A673 (cell line): ENCODE measurements at regions not wholly inside any gene's neighbourhood (a gene's known extent, or its start where the extent isn't known, plus 50 kb on each side); places are given as distances from the start of the nearest gene placed in this dataset.
"Not testable (repeated sequence)": the region's sequence is repeated elsewhere in the genome, so short reads cannot be mapped to it uniquely, and the experiment has no call there.

Experiments used
- BruUV-seq: library from RNA; stranded (reverse); fragments of 400-500 nt; replicated peaks from 2 replicates; lab custom pipeline; 2021; lab: Mats Ljungman, UMichigan
- CTCF ChIA-PET: fragments of 300-600 bp; sonication (Branson Sonifier 250); formaldehyde crosslinking; loops from one replicate; lab custom pipeline; 2022; ENCODE audit warnings: antibody characterized with exemption; lab: Charles Lee
- POLR2A ChIA-PET: fragments of 300-600 bp; sonication (Branson Sonifier 250); formaldehyde crosslinking; loops from one replicate; lab custom pipeline; 2022; ENCODE audit warnings: antibody characterized with exemption; ENCODE audit not compliant: low non-redundant PET; lab: Charles Lee
- DNase-seq: peaks from one replicate; pipeline ENCODE4 v3.0.0-alpha.2; 2015; ENCODE audit warnings: low spot score
- H3K27ac ChIP-seq: fragments of 200-600 bp; sonication (generic); 2 replicates; pipeline ENCODE4 v1.5.1; 2016; ENCODE audit warnings: mixed run types, low read depth, mild to moderate bottlenecking, mixed read lengths, antibody characterized with exemption, low read length; ENCODE audit not compliant: poor library complexity, severe bottlenecking
- H3K27me3 ChIP-seq: fragments of 200-600 bp; sonication (generic); replicated peaks from 2 replicates; pipeline ENCODE4 v1.6.1; 2017; ENCODE audit warnings: mixed run types, low read depth, mild to moderate bottlenecking, mixed read lengths, antibody characterized with exemption, low read length; ENCODE audit not compliant: insufficient read depth, poor library complexity
- H3K36me3 ChIP-seq: fragments of 200-600 bp; sonication (generic); 2 replicates; pipeline ENCODE4 v1.6.1; 2016; ENCODE audit warnings: mixed run types, mild to moderate bottlenecking, mixed read lengths, antibody characterized with exemption, low read length; ENCODE audit not compliant: insufficient read depth, poor library complexity, severe bottlenecking
- H3K4me1 ChIP-seq: fragments of 200-600 bp; sonication (generic); 2 replicates; pipeline ENCODE4 v1.6.1; 2017; ENCODE audit warnings: mixed run types, mild to moderate bottlenecking, mixed read lengths, antibody characterized with exemption, low read length; ENCODE audit not compliant: insufficient read depth, poor library complexity, severe bottlenecking
- H3K4me3 ChIP-seq: fragments of 200-600 bp; sonication (generic); 2 replicates; pipeline ENCODE4 v1.5.1; 2016; ENCODE audit warnings: low read depth, mixed run types, mild to moderate bottlenecking, mixed read lengths, low read length; ENCODE audit not compliant: poor library complexity, severe bottlenecking
- H3K9me3 ChIP-seq: fragments of 200-600 bp; sonication (generic); 2 replicates; pipeline ENCODE4 v1.6.1; 2016; ENCODE audit warnings: mixed run types, low read depth, mild to moderate bottlenecking, mixed read lengths, antibody characterized with exemption, low read length; ENCODE audit not compliant: poor library complexity, severe bottlenecking
- CTCF ChIP-seq: fragments of 300-800, 200-600 bp; sonication (generic); conservative IDR thresholded peaks from 2 replicates; pipeline ENCODE4 v1.5.1; 2017; ENCODE audit warnings: low read depth, mild to moderate bottlenecking, antibody characterized with exemption, low read length, moderate library complexity, mixed read lengths
- EZH2 ChIP-seq: fragments of 200-600 bp; sonication (generic); IDR thresholded peaks from 2 replicates; pipeline ENCODE4 v1.6.1; 2017; ENCODE audit warnings: borderline replicate concordance, low read depth, mild to moderate bottlenecking, mixed read lengths, antibody characterized with exemption, low read length; ENCODE audit not compliant: poor library complexity, severe bottlenecking
- intact Hi-C: fragments of 100-400 bp; cut with micrococcal nuclease; formaldehyde crosslinking; loops from one replicate; pipeline ENCODE4 v1.10.0; 2022; ENCODE audit not compliant: unreplicated experiment

GRCh38 chr3:27049792-27050191, 319.4 kb downstream of the NEK10 start:
- intact Hi-C loops = no loop called here
- DNase-seq = no peak
- POLR2A ChIA-PET = no interaction called here
- no TSS peak for BruUV-seq
- no peaks in the 10 kb centered on the region for H3K36me3 ChIP-seq
- H3K9me3 ChIP-seq = peaks cover 8% of the 10 kb centered on the region
- CTCF ChIA-PET = no interaction called here
- no peak for TF ChIP-seq EZH2
- no peaks in the 10 kb centered on the region for H3K4me1 ChIP-seq
- H3K27ac ChIP-seq = no peak overlapping the region
- H3K4me3 ChIP-seq = no peak overlapping the region
- H3K27me3 ChIP-seq = no peaks in the 10 kb centered on the region

- H3K27ac ChIP-seq, H3K27me3 ChIP-seq, H3K4me3 ChIP-seq, DNase-seq, H3K4me1 ChIP-seq, H3K36me3 ChIP-seq, POLR2A ChIA-PET, intact Hi-C loops, BruUV-seq, CTCF ChIA-PET, H3K9me3 ChIP-seq: not testable (repeated sequence)
Observed at GRCh38 chr3:27051527-27051926, 317.7 kb downstream of the NEK10 start.

GRCh38 chr3:27056326-27056725, 312.9 kb downstream of the NEK10 start:
- BruUV-seq = no TSS peak
- intact Hi-C loops = no loop called here
- TF ChIP-seq CTCF (no peak), EZH2 (no peak)
- Histone ChIP-seq H3K27me3 (no peaks in the 10 kb centered on the region), H3K4me1 (no peaks in the 10 kb centered on the region), H3K36me3 (no peaks in the 10 kb centered on the region), H3K9me3 (peaks cover 8% of the 10 kb centered on the region), H3K27ac (no peak overlapping the region), H3K4me3 (no peak overlapping the region)
- DNase-seq = no peak
- ChIA-PET CTCF (no interaction called here), POLR2A (no interaction called here)

- no TSS peak for BruUV-seq
- Histone ChIP-seq H3K27me3 (no peaks in the 10 kb centered on the region), H3K27ac (no peak overlapping the region), H3K4me1 (no peaks in the 10 kb centered on the region), H3K4me3 (no peak overlapping the region), H3K9me3 (no peaks in the 10 kb centered on the region), H3K36me3 (no peaks in the 10 kb centered on the region)
- no peak for DNase-seq
- TF ChIP-seq CTCF (no peak), EZH2 (no peak)
- ChIA-PET CTCF (no interaction called here), POLR2A (no interaction called here)
- intact Hi-C loops = no loop called here
Observed at GRCh38 chr3:27059489-27059888, 309.7 kb downstream of the NEK10 start.
